ENCODE measurements at regions not wholly inside any gene's neighbourhood (a gene's known extent, or its start where the extent isn't known, plus 50 kb on each side); places are given as distances from the start of the nearest gene placed in this dataset.

- Histone ChIP-seq H3K27ac (no peak overlapping the region), H3K9me3 (no peaks in the 10 kb centered on the region), H3K27me3 (no peaks in the 10 kb centered on the region), H3K4me1 (peaks cover 15% of the 10 kb centered on the region), H3K36me3 (no peaks in the 10 kb centered on the region), H3K4me3 (no peak overlapping the region)
- no peak for TF ChIP-seq POLR2A (IDR thresholded peaks at IDR 0.05)
- no peak for TF ChIP-seq CTCF (IDR thresholded peaks at IDR 0.05)
- TF ChIP-seq POLR2AphosphoS5 (IDR thresholded peaks at IDR 0.05; ENCODE audit: insufficient read depth in 1 of 2, low read depth in 1 of 2): no peak
- intact Hi-C loops (cut with DNase I): no loop called here
- DNase-seq (ENCODE audit: extremely low spot score in 2 of 2): no peak
These were observed 83.6 kb downstream of the HPGD start for GRCh38 chr4:174438711-174439110.

- Histone ChIP-seq H3K4me1 (peaks cover 15% of the 10 kb centered on the region), H3K36me3 (no peaks in the 10 kb centered on the region), H3K27me3 (no peaks in the 10 kb centered on the region), H3K9me3 (no peaks in the 10 kb centered on the region), H3K4me3 (no peak overlapping the region), H3K27ac (no peak overlapping the region)
- intact Hi-C loops (cut with DNase I): no loop called here
- no peak for TF ChIP-seq POLR2AphosphoS5 (IDR thresholded peaks at IDR 0.05; ENCODE audit: insufficient read depth in 1 of 2, low read depth in 1 of 2)
- TF ChIP-seq CTCF (IDR thresholded peaks at IDR 0.05): no peak
- no peak for TF ChIP-seq POLR2A (IDR thresholded peaks at IDR 0.05)
- DNase-seq (ENCODE audit: extremely low spot score in 2 of 2): no peak
These were observed 84.5 kb downstream of the HPGD start for GRCh38 chr4:174437749-174438148.

GRCh38 chr4:174437324-174437723, 85.0 kb downstream of the HPGD start:
- H3K27me3 ChIP-seq: no peaks in the 10 kb centered on the region
- intact Hi-C loops (cut with DNase I): no loop called here
- no peaks in the 10 kb centered on the region for H3K36me3 ChIP-seq
- H3K4me1 ChIP-seq: peaks cover 15% of the 10 kb centered on the region
- H3K9me3 ChIP-seq: no peaks in the 10 kb centered on the region
- H3K27ac ChIP-seq: no peak overlapping the region
- TF ChIP-seq POLR2A (IDR thresholded peaks at IDR 0.05): no peak
- TF ChIP-seq CTCF (IDR thresholded peaks at IDR 0.05): no peak
- TF ChIP-seq POLR2AphosphoS5 (IDR thresholded peaks at IDR 0.05; ENCODE audit: insufficient read depth in 1 of 2, low read depth in 1 of 2): no peak
- DNase-seq (ENCODE audit: extremely low spot score in 2 of 2): no peak
- H3K4me3 ChIP-seq: no peak overlapping the region

- no peaks in the 10 kb centered on the region for H3K36me3 ChIP-seq
- no peak overlapping the region for H3K4me3 ChIP-seq
- H3K27ac ChIP-seq: no peak overlapping the region
- intact Hi-C loops (cut with DNase I): no loop called here
- DNase-seq (ENCODE audit: extremely low spot score in 2 of 2): no peak
- H3K9me3 ChIP-seq: no peaks in the 10 kb centered on the region
- peaks cover 15% of the 10 kb centered on the region for H3K4me1 ChIP-seq
- no peak for TF ChIP-seq POLR2A (IDR thresholded peaks at IDR 0.05)
- TF ChIP-seq POLR2AphosphoS5 (IDR thresholded peaks at IDR 0.05; ENCODE audit: insufficient read depth in 1 of 2, low read depth in 1 of 2): no peak
- TF ChIP-seq CTCF (IDR thresholded peaks at IDR 0.05): no peak
- no peaks in the 10 kb centered on the region for H3K27me3 ChIP-seq
These were observed 85.9 kb downstream of the HPGD start for GRCh38 chr4:174436377-174436776.

DNA sequence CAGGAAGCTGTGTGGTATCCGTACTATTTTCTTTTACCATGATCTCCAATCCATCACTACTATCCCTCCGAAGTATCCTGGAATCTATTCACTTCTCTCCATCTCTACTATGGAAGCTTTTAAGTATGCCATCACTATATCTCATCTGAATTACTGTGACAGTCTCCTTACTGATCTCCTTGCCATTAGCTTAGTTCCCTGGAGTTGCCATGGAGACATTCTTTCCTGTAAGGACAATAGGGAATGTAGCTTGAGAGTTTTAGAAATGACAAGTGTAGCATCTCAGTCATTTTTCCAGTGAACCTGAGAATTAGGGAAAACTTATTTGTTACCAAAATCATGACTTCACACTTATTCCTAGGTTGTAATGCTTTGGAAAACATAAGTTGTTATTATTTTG, 86.3 kb downstream of the HPGD start:
- Histone ChIP-seq H3K9me3 (no peaks in the 10 kb centered on the region), H3K27ac (no peak overlapping the region), H3K27me3 (no peaks in the 10 kb centered on the region), H3K36me3 (no peaks in the 10 kb centered on the region), H3K4me1 (peaks cover 15% of the 10 kb centered on the region), H3K4me3 (no peak overlapping the region)
- intact Hi-C loops (cut with DNase I): no loop called here
- TF ChIP-seq CTCF (IDR thresholded peaks at IDR 0.05): no peak
- TF ChIP-seq POLR2AphosphoS5 (IDR thresholded peaks at IDR 0.05; ENCODE audit: insufficient read depth in 1 of 2, low read depth in 1 of 2): no peak
- no peak for TF ChIP-seq POLR2A (IDR thresholded peaks at IDR 0.05)
- no peak for DNase-seq (ENCODE audit: extremely low spot score in 2 of 2)

Measured in vagina (tissue), 2 donors.